Mucosa of descending colon (tissue), 3 donors: ENCODE measurements at regions not wholly inside any gene's neighbourhood (a gene's known extent, or its start where the extent isn't known, plus 50 kb on each side); places are given as distances from the start of the nearest gene placed in this dataset.

Experiments
- ATAC-seq: fragments of 200-7000 bp; cut with Tn5 transposase; one replicate; pipeline ENCODE4 v1.9.1; 2020; ENCODE audit warnings: mild to moderate bottlenecking, moderate library complexity
- DNase-seq, 3 donors: peaks; one replicate each; pipeline ENCODE4 v3.0.0-alpha.2; 2020
- H3K36me3 ChIP-seq: fragments of 200-600 bp; one replicate; pipeline ENCODE4 v1.8.0; 2021; ENCODE audit warnings: low read depth, mild to moderate bottlenecking
- H3K4me1 ChIP-seq: fragments of 200-600 bp; one replicate; pipeline ENCODE4 v1.8.0; 2021; ENCODE audit warnings: low read depth, mild to moderate bottlenecking
- H3K4me3 ChIP-seq: fragments of 200-600 bp; one replicate; pipeline ENCODE4 v1.8.0; 2021; ENCODE audit warnings: mild to moderate bottlenecking
- H3K9me3 ChIP-seq: fragments of 200-600 bp; one replicate; pipeline ENCODE4 v1.8.0; 2021; ENCODE audit warnings: mild to moderate bottlenecking
- CTCF ChIP-seq: fragments of 200-600 bp; IDR thresholded peaks from one replicate; pipeline ENCODE4 v1.8.0; 2022; ENCODE audit warnings: antibody characterized with exemption, mild to moderate bottlenecking
- intact Hi-C, 2 donors: fragments of 100-400 bp; cut with DNase I in 1 of 2; cut with micrococcal nuclease in 1 of 2; formaldehyde crosslinking; loops; one replicate each; pipeline versions ENCODE4 v1.11.0 to v1.11.1; 2022; cut with DNase I, micrococcal nuclease
- donor health status: DM: no; HTN: no; CAD: no; lungs with moderate emphysema.
- donor health status: DM: no; HTN: no; CAD: no.
- donor health status: DM: no; HTN: yes; CAD: no.

DNA sequence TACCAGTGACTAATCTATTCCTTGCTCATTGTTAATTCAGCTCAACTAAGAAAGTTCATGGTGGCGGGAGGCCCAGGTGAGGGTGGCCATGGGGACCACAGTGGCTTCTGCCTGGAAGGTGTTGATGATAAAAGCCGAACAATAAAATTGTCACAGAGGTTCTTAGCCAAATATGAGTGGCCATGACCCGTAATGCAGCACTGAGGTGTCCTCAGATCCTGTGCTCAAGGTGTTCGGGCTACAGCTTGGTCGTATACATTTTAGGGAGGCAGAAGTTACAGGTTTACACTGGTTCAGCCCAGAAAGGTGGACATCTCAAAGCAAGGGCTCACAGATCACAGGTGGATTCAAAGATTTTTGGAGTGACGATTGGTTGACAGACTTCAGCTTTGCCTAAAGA lies 98.5 kb upstream of the SNTG2 start:
- no peaks in the 10 kb centered on the region for H3K9me3 ChIP-seq
- no peaks in the 10 kb centered on the region for H3K4me1 ChIP-seq
- TF ChIP-seq CTCF, result no peak
- H3K4me3 ChIP-seq, result no peak overlapping the region
- no peak for ATAC-seq
- no peaks in the 10 kb centered on the region for H3K36me3 ChIP-seq
- intact Hi-C loops, result loop anchor here in 1 of 2 donors (10.0 kb wide), 1 partner anchor 693 kb away; no protein-coding TSS in a partner anchor
- DNase-seq, result no peak

DNA sequence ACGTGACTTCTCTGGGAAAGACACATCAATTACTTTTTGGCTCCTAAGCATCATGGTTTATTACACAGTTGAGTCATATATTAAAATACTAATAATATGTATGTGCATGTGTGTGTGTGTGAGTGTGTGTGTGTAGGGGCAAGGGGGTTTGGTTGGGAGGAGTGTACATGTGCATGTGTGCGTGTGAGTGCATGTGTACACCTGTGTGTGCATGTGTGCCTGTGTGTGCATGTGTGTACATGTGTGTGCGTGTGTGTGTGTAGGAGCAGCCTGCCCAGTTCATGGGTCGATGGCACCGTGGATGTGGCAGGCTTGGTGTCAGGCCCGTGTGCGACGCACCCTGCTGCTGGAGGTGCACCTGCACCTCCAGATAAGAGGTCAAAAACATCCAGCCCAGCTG lies 99.0 kb upstream of the SNTG2 start:
- TF ChIP-seq CTCF, result no peak
- intact Hi-C loops, result loop anchor here in 1 of 2 donors (10.0 kb wide), 1 partner anchor 693 kb away; no protein-coding TSS in a partner anchor
- ATAC-seq, result no peak

GRCh38 chr2:851078-851477 lies 99.6 kb upstream of the SNTG2 start:
- no peak overlapping the region for H3K4me3 ChIP-seq
- DNase-seq (no peak), ATAC-seq (no peak)
- intact Hi-C loops, result loop anchor here in 1 of 2 donors (10.0 kb wide), 1 partner anchor 694 kb away; no protein-coding TSS in a partner anchor
- H3K36me3 ChIP-seq, result no peaks in the 10 kb centered on the region
- no peaks in the 10 kb centered on the region for H3K4me1 ChIP-seq
- no peaks in the 10 kb centered on the region for H3K9me3 ChIP-seq
- TF ChIP-seq CTCF, result no peak

More for the DNA sequence above, 99.0 kb upstream of the SNTG2 start:
- H3K4me1 ChIP-seq, result no peaks in the 10 kb centered on the region
- H3K4me3 ChIP-seq, result no peak overlapping the region
- H3K9me3 ChIP-seq, result no peaks in the 10 kb centered on the region
- no peak for DNase-seq
- no peaks in the 10 kb centered on the region for H3K36me3 ChIP-seq

- DNase-seq (no peak), ATAC-seq (no peak)
- no peak for TF ChIP-seq CTCF
- intact Hi-C loops, result loop anchor here in 1 of 2 donors (10.0 kb wide), 1 partner anchor 694 kb away; no protein-coding TSS in a partner anchor
- H3K4me1 ChIP-seq, result no peaks in the 10 kb centered on the region
- H3K9me3 ChIP-seq, result no peaks in the 10 kb centered on the region
- no peaks in the 10 kb centered on the region for H3K36me3 ChIP-seq
- no peak overlapping the region for H3K4me3 ChIP-seq
Observed at GRCh38 chr2:850429-850828, 100.2 kb upstream of the SNTG2 start.

DNA sequence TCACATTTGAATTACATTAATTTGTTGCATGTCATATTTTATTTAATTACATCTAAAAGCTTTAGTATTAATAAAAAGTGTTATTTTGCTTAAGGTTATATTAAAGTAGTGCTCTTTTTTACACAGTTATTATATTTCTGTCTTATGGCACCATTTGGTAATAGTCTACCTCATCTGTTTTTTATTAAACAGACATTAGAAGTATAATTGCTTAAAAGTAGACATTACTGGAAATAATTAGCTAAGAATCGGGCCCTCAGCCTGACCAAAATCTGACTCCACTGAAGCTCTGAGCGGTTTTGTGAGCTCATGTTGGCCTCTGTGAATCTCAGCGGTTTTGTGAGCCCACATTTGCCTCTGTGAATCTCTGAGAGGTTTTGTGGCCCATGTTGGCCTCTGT lies 102.5 kb upstream of the SNTG2 start:
- intact Hi-C loops, result no loop called here
- Histone ChIP-seq H3K4me1 (no peaks in the 10 kb centered on the region), H3K4me3 (no peak overlapping the region), H3K9me3 (no peaks in the 10 kb centered on the region), H3K36me3 (no peaks in the 10 kb centered on the region)
- TF ChIP-seq CTCF, result no peak
- ATAC-seq (no peak), DNase-seq (no peak)

GRCh38 chr2:847669-848068 lies 103.0 kb upstream of the SNTG2 start:
- Histone ChIP-seq H3K4me1 (no peaks in the 10 kb centered on the region), H3K36me3 (no peaks in the 10 kb centered on the region), H3K9me3 (no peaks in the 10 kb centered on the region), H3K4me3 (no peak overlapping the region)
- intact Hi-C loops, result no loop called here
- ATAC-seq, result no peak
- TF ChIP-seq CTCF, result no peak
- no peak for DNase-seq
